Chondrocyte (in vitro differentiated cells): ENCODE measurements at regions not wholly inside any gene's neighbourhood (a gene's known extent, or its start where the extent isn't known, plus 50 kb on each side); places are given as distances from the start of the nearest gene placed in this dataset.

Source experiments
- DNase-seq: peaks from one replicate; pipeline ENCODE4 v3.0.0; 2021; ENCODE audit warnings: mixed read lengths, low spot score
- H3K27ac Mint-ChIP-seq: one replicate; pipeline ENCODE4 v1.8.0; 2021; ENCODE audit warnings: mild to moderate bottlenecking, moderate library complexity, mixed read lengths; ENCODE audit not compliant: unreplicated experiment
- H3K27me3 Mint-ChIP-seq: 2 replicates; pipeline ENCODE4 v1.8.0; 2021; ENCODE audit warnings: low read depth, mixed read lengths
- H3K36me3 Mint-ChIP-seq: 2 replicates; pipeline ENCODE4 v1.8.0; 2021; ENCODE audit warnings: low read depth, mixed read lengths
- H3K4me1 Mint-ChIP-seq: 2 replicates; pipeline ENCODE4 v1.8.0; 2021; ENCODE audit warnings: low read depth, mild to moderate bottlenecking, mixed read lengths
- H3K4me3 Mint-ChIP-seq: one replicate; pipeline ENCODE4 v1.8.0; 2021; ENCODE audit warnings: mild to moderate bottlenecking, moderate library complexity, mixed read lengths; ENCODE audit not compliant: unreplicated experiment
- H3K9me3 Mint-ChIP-seq: 2 replicates; pipeline ENCODE4 v1.8.0; 2021; ENCODE audit warnings: low read depth, mixed read lengths
- TF ChIP-seq, protein P1 (sequence below): fragments of 200-600 bp; sonication (generic); IDR thresholded peaks from 2 replicates; pipeline ENCODE4 v1.5.0; 2021; ENCODE audit warnings: antibody characterized with exemption, mild to moderate bottlenecking, moderate library complexity

- Mint-ChIP-seq H3K4me3 (no peak overlapping the region), H3K36me3 (no peaks in the 10 kb centered on the region), H3K27me3 (no peaks in the 10 kb centered on the region), H3K4me1 (peaks cover 4% of the 10 kb centered on the region), H3K9me3 (no peaks in the 10 kb centered on the region), H3K27ac (no peak overlapping the region)
- DNase-seq = no peak
- TF ChIP-seq, protein P1, sequence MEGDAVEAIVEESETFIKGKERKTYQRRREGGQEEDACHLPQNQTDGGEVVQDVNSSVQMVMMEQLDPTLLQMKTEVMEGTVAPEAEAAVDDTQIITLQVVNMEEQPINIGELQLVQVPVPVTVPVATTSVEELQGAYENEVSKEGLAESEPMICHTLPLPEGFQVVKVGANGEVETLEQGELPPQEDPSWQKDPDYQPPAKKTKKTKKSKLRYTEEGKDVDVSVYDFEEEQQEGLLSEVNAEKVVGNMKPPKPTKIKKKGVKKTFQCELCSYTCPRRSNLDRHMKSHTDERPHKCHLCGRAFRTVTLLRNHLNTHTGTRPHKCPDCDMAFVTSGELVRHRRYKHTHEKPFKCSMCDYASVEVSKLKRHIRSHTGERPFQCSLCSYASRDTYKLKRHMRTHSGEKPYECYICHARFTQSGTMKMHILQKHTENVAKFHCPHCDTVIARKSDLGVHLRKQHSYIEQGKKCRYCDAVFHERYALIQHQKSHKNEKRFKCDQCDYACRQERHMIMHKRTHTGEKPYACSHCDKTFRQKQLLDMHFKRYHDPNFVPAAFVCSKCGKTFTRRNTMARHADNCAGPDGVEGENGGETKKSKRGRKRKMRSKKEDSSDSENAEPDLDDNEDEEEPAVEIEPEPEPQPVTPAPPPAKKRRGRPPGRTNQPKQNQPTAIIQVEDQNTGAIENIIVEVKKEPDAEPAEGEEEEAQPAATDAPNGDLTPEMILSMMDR = no peak
Observed at GRCh38 chr3:18716821-18717220, 291.7 kb upstream of the SATB1 start.

DNA sequence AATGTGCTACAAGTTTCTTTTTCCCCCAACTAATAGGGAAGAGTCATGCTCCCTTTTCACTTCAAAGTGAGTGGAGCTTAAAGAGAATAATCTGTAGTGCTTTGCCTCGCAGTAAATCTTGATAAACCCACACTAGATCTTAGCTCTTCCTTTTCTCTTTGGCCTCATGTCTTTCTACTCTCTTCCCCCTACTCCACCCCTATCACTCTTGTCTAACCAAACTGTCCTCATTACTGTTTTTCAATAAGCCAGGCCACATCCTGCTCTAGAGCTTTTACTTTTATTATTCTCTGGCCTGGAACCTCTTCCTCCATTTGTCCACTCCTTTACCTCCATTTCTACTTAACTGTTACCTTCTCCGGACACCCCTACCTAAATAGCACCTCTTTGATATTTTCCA lies 291.0 kb upstream of the SATB1 start:
- no peaks in the 10 kb centered on the region for H3K27me3 Mint-ChIP-seq
- H3K27ac Mint-ChIP-seq = no peak overlapping the region
- no peaks in the 10 kb centered on the region for H3K9me3 Mint-ChIP-seq
- no peak overlapping the region for H3K4me3 Mint-ChIP-seq
- no peaks in the 10 kb centered on the region for H3K36me3 Mint-ChIP-seq
- DNase-seq = no peak
- H3K4me1 Mint-ChIP-seq = peaks cover 4% of the 10 kb centered on the region
- TF ChIP-seq, protein P1 = no peak

GRCh38 chr3:18715208-18715607 lies 290.1 kb upstream of the SATB1 start:
- no peaks in the 10 kb centered on the region for H3K27me3 Mint-ChIP-seq
- TF ChIP-seq, protein P1 = no peak
- H3K4me1 Mint-ChIP-seq = peaks cover 4% of the 10 kb centered on the region

DNA sequence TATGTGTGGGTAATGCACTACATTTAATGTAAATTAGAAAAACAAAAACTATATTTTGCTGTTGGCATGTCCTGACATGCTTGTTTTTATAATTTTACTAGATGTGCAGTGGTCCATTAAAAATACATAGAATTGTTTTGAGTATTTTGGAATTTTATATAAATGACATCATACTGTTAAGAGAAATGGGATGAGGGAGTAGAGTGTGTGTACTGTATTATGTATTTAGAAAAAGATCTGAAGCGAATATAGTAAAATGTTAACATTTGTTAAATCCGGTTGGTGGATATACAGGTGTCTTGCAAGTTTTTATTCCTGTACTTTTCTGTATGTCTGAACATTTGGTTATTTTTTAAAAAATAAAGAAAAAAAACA lies 288.4 kb upstream of the SATB1 start:
- H3K27me3 Mint-ChIP-seq = no peaks in the 10 kb centered on the region

More at GRCh38 chr3:18715208-18715607, 290.1 kb upstream of the SATB1 start:
- H3K9me3 Mint-ChIP-seq = no peaks in the 10 kb centered on the region
- no peak overlapping the region for H3K27ac Mint-ChIP-seq
- H3K36me3 Mint-ChIP-seq = no peaks in the 10 kb centered on the region
- no peak overlapping the region for H3K4me3 Mint-ChIP-seq
- DNase-seq = no peak

GRCh38 chr3:18712713-18713576 lies 287.8 kb upstream of the SATB1 start:
- Mint-ChIP-seq H3K27ac (no peak overlapping the region), H3K4me3 (no peak overlapping the region), H3K9me3 (no peaks in the 10 kb centered on the region), H3K36me3 (no peaks in the 10 kb centered on the region), H3K4me1 (peaks cover 4% of the 10 kb centered on the region), H3K27me3 (no peaks in the 10 kb centered on the region)
- no peak for DNase-seq
- TF ChIP-seq, protein P1 = no peak

More for the DNA sequence above, 288.4 kb upstream of the SATB1 start:
- H3K36me3 Mint-ChIP-seq = no peaks in the 10 kb centered on the region
- no peaks in the 10 kb centered on the region for H3K9me3 Mint-ChIP-seq
- no peak overlapping the region for H3K27ac Mint-ChIP-seq
- peaks cover 4% of the 10 kb centered on the region for H3K4me1 Mint-ChIP-seq
- H3K4me3 Mint-ChIP-seq = no peak overlapping the region
- no peak for DNase-seq
- TF ChIP-seq, protein P1 = no peak
